ENCODE measurements at regions not wholly inside any gene's neighbourhood (a gene's known extent, or its start where the extent isn't known, plus 50 kb on each side); places are given as distances from the start of the nearest gene placed in this dataset.
"Not testable (repeated sequence)": the region's sequence is repeated elsewhere in the genome, so short reads cannot be mapped to it uniquely, and the experiment has no call there.

DNA sequence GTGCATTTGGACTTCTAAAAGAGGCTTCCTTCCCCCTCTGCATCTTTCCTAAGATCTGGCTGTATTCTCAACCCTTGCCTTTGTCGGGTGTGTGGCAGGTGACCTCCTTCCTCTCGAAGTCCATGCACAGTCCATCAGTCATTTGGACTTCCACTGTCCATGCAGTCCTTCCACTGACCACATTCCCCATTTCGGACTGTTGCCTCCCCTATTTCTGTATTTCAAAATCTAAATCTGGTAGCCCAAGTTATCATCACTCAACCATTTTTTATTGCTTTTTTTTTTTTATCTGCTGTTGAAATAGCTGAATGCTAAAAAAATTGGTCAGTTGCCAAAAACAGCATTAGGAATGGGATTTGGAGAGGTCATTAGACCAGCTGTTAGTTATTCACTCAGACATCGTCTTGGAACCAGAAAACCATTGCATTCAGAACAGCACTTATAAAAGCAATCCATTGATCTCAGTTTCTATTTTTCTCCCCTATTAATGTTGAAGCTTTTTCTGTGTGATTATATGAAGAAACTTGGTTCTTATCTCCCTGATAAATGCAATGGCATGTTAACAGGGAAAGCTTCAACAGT is 575.6 kb downstream of the KIF20B start:
- Histone ChIP-seq H3K9me3 (ENCODE audit: low read depth, low read length) (no peaks in the 10 kb centered on the region), H3K9ac (ENCODE audit: insufficient read length) (no peak overlapping the region), H3K4me3 (no peak overlapping the region), H3K36me3 (ENCODE audit: insufficient read depth, low read length) (no peaks in the 10 kb centered on the region), H3K27ac (no peak overlapping the region)
- no peak for DNase-seq (ENCODE audit: low read depth, low spot score)
- no peak for TF ChIP-seq FOXP2 (optimal IDR thresholded peaks at IDR 0.05; ENCODE audit: control extremely low read depth, extremely low read length, insufficient read depth)
- no peak for TF ChIP-seq EZH2 (IDR thresholded peaks at IDR 0.05)
- no peak for TF ChIP-seq POLR2AphosphoS5 (IDR thresholded peaks at IDR 0.05; ENCODE audit: borderline replicate concordance, low read depth, low read length)

DNA sequence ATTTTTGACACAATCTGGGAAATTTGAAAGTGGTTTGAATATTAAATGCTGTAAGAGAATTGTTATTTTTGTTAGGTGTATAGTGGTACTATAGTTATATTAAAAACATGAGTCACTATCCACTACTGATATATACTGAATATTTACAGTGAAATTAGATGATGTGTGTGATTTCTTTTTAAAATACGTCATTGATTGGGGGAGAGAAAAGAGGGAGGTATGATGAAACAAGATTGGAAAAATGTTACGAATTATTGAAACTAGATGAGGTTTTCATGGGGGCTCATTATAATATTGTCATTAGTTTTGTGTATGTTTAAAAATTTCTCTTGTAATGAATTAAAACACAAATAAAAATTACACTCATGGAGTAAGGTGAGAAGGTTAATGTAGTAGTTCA is 571.4 kb downstream of the HTR7 start:
- Histone ChIP-seq H3K9me3 (ENCODE audit: low read depth, low read length) (no peaks in the 10 kb centered on the region), H3K9ac (ENCODE audit: insufficient read length) (no peak overlapping the region), H3K36me3 (ENCODE audit: insufficient read depth, low read length) (no peaks in the 10 kb centered on the region), H3K27ac (no peak overlapping the region), H3K4me3 (no peak overlapping the region)
- DNase-seq (ENCODE audit: low read depth, low spot score): no peak
- no peak for TF ChIP-seq FOXP2 (optimal IDR thresholded peaks at IDR 0.05; ENCODE audit: control extremely low read depth, extremely low read length, insufficient read depth)
- no peak for TF ChIP-seq EZH2 (IDR thresholded peaks at IDR 0.05)
- no peak for TF ChIP-seq POLR2AphosphoS5 (IDR thresholded peaks at IDR 0.05; ENCODE audit: borderline replicate concordance, low read depth, low read length)

DNA sequence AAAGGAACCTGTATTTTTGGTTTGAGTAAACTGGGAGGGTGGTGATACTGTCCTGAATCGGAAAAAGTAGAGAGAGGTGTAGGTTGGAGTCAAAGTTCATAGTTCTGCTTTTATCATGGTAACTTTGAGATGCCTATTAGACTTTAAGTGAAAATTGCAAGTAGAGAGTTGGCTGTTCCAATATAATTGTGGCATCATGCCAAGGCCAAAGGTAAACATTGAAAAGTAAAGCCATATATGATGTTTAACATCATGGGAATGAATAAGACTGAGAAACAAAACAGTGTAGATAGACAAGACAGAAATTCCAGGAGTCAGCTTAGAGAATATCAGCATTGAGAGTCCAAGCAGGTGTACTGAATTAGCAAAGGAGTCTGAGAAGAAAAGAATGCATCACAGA is 570.9 kb downstream of the HTR7 start:
- Histone ChIP-seq H3K9ac (ENCODE audit: insufficient read length) (no peak overlapping the region), H3K36me3 (ENCODE audit: insufficient read depth, low read length) (no peaks in the 10 kb centered on the region), H3K4me3 (no peak overlapping the region), H3K9me3 (ENCODE audit: low read depth, low read length) (no peaks in the 10 kb centered on the region), H3K27ac (no peak overlapping the region)
- DNase-seq (ENCODE audit: low read depth, low spot score): no peak
- TF ChIP-seq POLR2AphosphoS5 (IDR thresholded peaks at IDR 0.05; ENCODE audit: borderline replicate concordance, low read depth, low read length) (no peak), EZH2 (IDR thresholded peaks at IDR 0.05) (no peak), FOXP2 (optimal IDR thresholded peaks at IDR 0.05; ENCODE audit: control extremely low read depth, extremely low read length, insufficient read depth) (no peak)

DNA sequence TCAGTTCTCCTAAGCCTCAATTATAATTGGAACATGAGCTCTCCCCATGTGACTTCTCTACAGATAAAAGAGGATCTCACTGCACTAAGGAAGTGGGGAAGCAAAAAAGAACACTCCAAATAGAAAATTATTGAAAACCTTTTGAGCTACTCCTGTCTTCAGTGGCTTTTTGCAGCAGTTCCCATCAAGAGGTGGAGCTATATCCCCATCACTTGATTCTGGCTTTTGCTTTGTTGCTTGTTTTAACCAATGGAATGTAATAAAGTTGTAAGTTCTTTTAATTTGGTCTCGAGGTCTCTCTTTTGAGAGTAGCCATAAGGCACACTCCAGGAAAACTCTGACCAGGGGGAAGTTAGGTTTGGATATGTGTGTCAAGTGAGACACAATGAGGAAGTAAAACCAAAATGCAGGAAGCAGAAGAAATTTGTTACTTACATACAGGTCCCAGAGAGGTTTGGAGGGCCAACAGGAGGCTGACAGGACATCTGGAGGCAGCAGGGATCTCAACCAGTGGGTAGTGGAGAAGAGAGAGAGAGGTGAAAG is 569.4 kb downstream of the HTR7 start:
- Histone ChIP-seq H3K9me3 (ENCODE audit: low read depth, low read length) (no peaks in the 10 kb centered on the region), H3K36me3 (ENCODE audit: insufficient read depth, low read length) (no peaks in the 10 kb centered on the region), H3K27ac (no peak overlapping the region), H3K4me3 (no peak overlapping the region), H3K9ac (ENCODE audit: insufficient read length) (no peak overlapping the region)
- TF ChIP-seq FOXP2 (optimal IDR thresholded peaks at IDR 0.05; ENCODE audit: control extremely low read depth, extremely low read length, insufficient read depth): no peak
- no peak for TF ChIP-seq POLR2AphosphoS5 (IDR thresholded peaks at IDR 0.05; ENCODE audit: borderline replicate concordance, low read depth, low read length)
- DNase-seq (ENCODE audit: low read depth, low spot score): no peak

DNA sequence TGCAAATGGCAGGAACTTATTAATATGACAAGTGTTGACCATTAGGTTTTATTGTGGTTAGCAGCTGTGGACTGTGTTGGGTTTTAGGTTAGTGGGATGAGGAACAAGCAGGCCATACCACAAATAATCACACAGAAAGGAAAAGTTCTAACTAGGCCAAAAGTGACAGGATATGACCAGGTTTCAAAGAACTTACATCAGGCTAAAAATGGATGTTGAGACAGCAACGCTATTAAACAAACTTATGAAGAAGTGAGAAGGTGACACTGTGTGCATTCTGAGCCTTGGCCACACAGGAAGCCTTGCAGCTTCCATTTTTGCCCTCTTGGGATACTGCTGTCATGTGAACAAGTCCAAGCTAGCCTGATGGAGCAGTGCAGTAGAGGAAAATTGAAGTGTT is 568.8 kb downstream of the HTR7 start:
- Histone ChIP-seq H3K27ac (no peak overlapping the region), H3K4me3 (no peak overlapping the region), H3K9me3 (ENCODE audit: low read depth, low read length) (no peaks in the 10 kb centered on the region), H3K36me3 (ENCODE audit: insufficient read depth, low read length) (no peaks in the 10 kb centered on the region), H3K9ac (ENCODE audit: insufficient read length) (no peak overlapping the region)
- DNase-seq (ENCODE audit: low read depth, low spot score): no peak
- TF ChIP-seq POLR2AphosphoS5 (IDR thresholded peaks at IDR 0.05; ENCODE audit: borderline replicate concordance, low read depth, low read length): no peak

DNA sequence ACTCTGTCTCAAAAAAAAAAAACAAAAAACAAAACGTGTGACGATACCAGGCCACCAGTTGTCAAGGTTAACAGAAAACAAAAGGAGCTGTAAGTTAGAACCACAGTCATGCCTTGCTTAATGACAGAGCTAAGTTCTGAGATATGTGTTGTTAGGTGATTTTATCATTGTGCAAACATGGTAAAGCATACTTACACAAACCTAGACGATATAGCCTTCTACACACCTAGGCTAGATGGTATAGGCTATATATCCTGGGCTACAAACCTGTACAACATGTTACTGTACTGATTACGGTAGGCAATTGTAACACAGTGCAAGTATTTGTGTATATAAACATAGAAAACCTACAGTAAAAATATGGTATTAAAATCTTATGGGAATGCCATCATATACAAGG is 564.2 kb downstream of the HTR7 start:
- H3K4me3 ChIP-seq: no peak overlapping the region
- DNase-seq (ENCODE audit: low read depth, low spot score): no peak
- no peaks in the 10 kb centered on the region for H3K9me3 ChIP-seq (ENCODE audit: low read depth, low read length)
- no peak for TF ChIP-seq FOXP2 (optimal IDR thresholded peaks at IDR 0.05; ENCODE audit: control extremely low read depth, extremely low read length, insufficient read depth)
- TF ChIP-seq POLR2AphosphoS5 (IDR thresholded peaks at IDR 0.05; ENCODE audit: borderline replicate concordance, low read depth, low read length): no peak
- no peak for TF ChIP-seq EZH2 (IDR thresholded peaks at IDR 0.05)
- no peaks in the 10 kb centered on the region for H3K36me3 ChIP-seq (ENCODE audit: insufficient read depth, low read length)
- no peak overlapping the region for H3K9ac ChIP-seq (ENCODE audit: insufficient read length)
- no peak overlapping the region for H3K27ac ChIP-seq

DNA sequence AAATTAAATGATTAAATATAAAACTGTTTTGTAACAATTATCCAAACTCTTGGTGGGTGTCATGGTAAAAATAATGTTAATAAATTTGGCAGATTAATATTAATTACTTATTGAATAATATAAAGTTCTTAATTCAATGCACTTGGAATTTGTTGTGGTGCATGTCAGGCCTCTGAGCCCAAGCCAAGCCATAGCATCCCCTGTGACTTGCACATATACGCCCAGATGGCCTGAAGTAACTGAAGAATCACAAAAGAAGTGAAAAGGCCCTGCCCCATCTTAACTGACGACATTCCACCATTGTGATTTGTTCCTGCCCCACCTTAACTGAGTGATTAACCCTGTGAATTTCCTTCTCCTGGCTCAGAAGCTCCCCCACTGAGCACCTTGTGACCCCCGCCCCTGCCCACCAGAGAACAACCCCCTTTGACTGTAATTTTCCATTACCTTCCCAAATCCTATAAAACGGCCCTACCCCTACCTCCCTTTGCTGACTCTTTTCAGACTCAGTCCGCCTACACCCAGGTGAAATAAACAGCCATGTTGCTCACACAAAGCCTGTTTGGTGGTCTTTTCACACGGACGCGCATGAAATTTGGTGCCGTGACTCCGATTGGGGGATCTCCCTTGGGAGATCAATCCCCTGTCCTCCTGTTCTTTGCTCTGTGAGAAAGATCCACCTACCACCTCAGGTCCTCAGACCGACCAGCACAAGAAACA is 562.9 kb downstream of the HTR7 start:
- H3K36me3 ChIP-seq (ENCODE audit: insufficient read depth, low read length); H3K9me3 ChIP-seq (ENCODE audit: low read depth, low read length); H3K27ac ChIP-seq; DNase-seq (ENCODE audit: low read depth, low spot score); H3K4me3 ChIP-seq; H3K9ac ChIP-seq (ENCODE audit: insufficient read length): not testable (repeated sequence)

DNA sequence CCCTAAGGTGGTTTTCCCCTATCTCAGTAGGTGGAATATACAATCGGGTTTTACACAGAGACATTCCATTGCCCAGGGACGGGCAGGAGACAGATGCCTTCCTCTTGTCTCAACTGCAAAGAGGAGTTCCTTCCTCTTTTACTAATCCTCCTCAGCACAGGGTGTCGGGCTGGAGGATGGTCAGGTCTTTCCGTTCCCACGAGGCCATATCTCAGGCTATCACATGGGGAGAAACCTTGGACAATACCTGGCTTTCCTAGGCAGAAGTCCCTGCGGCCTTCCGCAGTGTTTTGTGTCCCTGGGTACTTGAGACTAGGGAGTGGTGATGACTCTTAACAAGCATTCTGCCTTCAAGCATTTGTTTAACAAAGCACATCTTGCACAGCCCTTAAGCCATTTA is 555.8 kb downstream of the HTR7 start:
- not testable (repeated sequence) for H3K36me3 ChIP-seq (ENCODE audit: insufficient read depth, low read length); H3K4me3 ChIP-seq; DNase-seq (ENCODE audit: low read depth, low spot score); H3K9me3 ChIP-seq (ENCODE audit: low read depth, low read length); H3K27ac ChIP-seq; H3K9ac ChIP-seq (ENCODE audit: insufficient read length)

DNA sequence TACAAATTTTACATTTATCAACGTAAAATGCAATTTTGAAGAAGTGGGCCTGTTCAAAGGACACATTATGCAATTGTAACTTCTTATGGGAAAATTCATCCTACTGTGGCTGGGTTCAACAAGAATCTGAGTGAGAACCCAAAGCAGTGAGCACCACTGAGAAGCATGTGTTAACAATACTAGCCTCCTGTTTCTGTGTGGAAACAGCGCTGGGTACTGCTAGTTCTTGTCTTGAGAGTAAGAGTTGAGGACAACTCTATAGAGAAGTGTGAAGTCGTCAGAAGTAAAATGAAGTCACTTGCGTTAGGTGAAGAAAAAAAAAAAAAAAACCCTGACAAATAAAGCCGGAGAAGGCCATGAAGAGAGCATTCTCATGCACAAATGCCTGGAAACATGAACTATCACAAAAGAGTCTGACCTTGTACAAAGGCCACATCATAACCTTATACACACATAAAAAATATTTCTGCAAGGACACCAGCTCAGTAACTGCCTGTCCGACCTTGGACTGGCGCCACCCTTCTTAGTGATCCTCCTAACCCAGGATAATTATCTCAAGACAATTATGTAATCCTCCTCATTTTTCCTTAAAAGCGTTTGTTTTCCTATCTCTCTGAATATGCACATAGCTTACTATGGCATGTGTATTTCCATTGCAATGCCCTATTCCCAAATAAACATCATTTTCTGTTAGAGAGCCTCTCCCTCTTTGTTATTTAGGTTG is 554.9 kb downstream of the HTR7 start:
- H3K27ac ChIP-seq: no peak overlapping the region
- no peak overlapping the region for H3K4me3 ChIP-seq
- no peaks in the 10 kb centered on the region for H3K36me3 ChIP-seq (ENCODE audit: insufficient read depth, low read length)
- H3K9me3 ChIP-seq (ENCODE audit: low read depth, low read length): no peaks in the 10 kb centered on the region
- DNase-seq (ENCODE audit: low read depth, low spot score): no peak
- TF ChIP-seq POLR2AphosphoS5 (IDR thresholded peaks at IDR 0.05; ENCODE audit: borderline replicate concordance, low read depth, low read length): no peak
- no peak for TF ChIP-seq FOXP2 (optimal IDR thresholded peaks at IDR 0.05; ENCODE audit: control extremely low read depth, extremely low read length, insufficient read depth)
- TF ChIP-seq EZH2 (IDR thresholded peaks at IDR 0.05): no peak
- no peak overlapping the region for H3K9ac ChIP-seq (ENCODE audit: insufficient read length)
